DMS53 (cell line): ENCODE measurements at regions not wholly inside any gene's neighbourhood (a gene's known extent, or its start where the extent isn't known, plus 50 kb on each side); places are given as distances from the start of the nearest gene placed in this dataset.

Experiments used
- DNase-seq: peaks from one replicate; lab custom pipeline; 2025; lab: John Stamatoyannopoulos, UW

- no peak for DNase-seq
Measured at GRCh38 chr12:111174961-111175345, 193.9 kb downstream of the PHETA1 start.

GRCh38 chr12:111174251-111174960, 194.5 kb downstream of the PHETA1 start:
- no peak for DNase-seq

GRCh38 chr12:111173836-111174235, 195.1 kb downstream of the PHETA1 start:
- no peak for DNase-seq

GRCh38 chr12:111173391-111173790, 195.5 kb downstream of the PHETA1 start:
- DNase-seq: no peak

GRCh38 chr12:111172786-111173185, 196.1 kb downstream of the PHETA1 start:
- no peak for DNase-seq

- no peak for DNase-seq
Measured at GRCh38 chr12:111171832-111172231, 197.1 kb downstream of the PHETA1 start.

- DNase-seq: no peak
Measured at GRCh38 chr12:111171345-111171744, 197.6 kb downstream of the PHETA1 start.

GRCh38 chr12:111170543-111170942, 198.4 kb downstream of the PHETA1 start:
- DNase-seq: no peak

GRCh38 chr12:111169456-111169855, 199.4 kb downstream of the PHETA1 start:
- DNase-seq: no peak

GRCh38 chr12:111169032-111169431, 199.9 kb downstream of the PHETA1 start:
- DNase-seq: no peak

GRCh38 chr12:111168009-111168900, 200.6 kb downstream of the PHETA1 start:
- no peak for DNase-seq

GRCh38 chr12:111166779-111167540, 201.9 kb downstream of the PHETA1 start:
- DNase-seq: no peak

- no peak for DNase-seq
Measured at GRCh38 chr12:111164833-111165525, 203.9 kb downstream of the PHETA1 start.

- DNase-seq: no peak
Measured at GRCh38 chr12:111163422-111163821, 205.5 kb downstream of the PHETA1 start.

GRCh38 chr12:111161898-111162297, 207.0 kb downstream of the PHETA1 start:
- no peak for DNase-seq

GRCh38 chr12:111160350-111161241, 208.3 kb downstream of the PHETA1 start:
- no peak for DNase-seq

- no peak for DNase-seq
Measured at GRCh38 chr12:111158992-111159391, 209.9 kb downstream of the PHETA1 start.

- no peak for DNase-seq
Measured at GRCh38 chr12:111157486-111157885, 211.4 kb downstream of the PHETA1 start.

GRCh38 chr12:111156304-111156703, 212.6 kb downstream of the PHETA1 start:
- no peak for DNase-seq

GRCh38 chr12:111155521-111155920, 213.4 kb downstream of the PHETA1 start:
- no peak for DNase-seq

GRCh38 chr12:111155020-111155419, 213.9 kb downstream of the PHETA1 start:
- DNase-seq: no peak
